Activated CD4-positive, alpha-beta T cell treated with anti-CD3 and anti-CD28 coated beads, Interleukin-2, Interleukin-4, amounts not matched to agents 100 ng/mL and 50 ng/mL, durations not matched to agents 16 hours and 8 hours (primary cell): ENCODE measurements at regions not wholly inside any gene's neighbourhood (a gene's known extent, or its start where the extent isn't known, plus 50 kb on each side); places are given as distances from the start of the nearest gene placed in this dataset.
"Not testable (repeated sequence)": the region's sequence is repeated elsewhere in the genome, so short reads cannot be mapped to it uniquely, and the experiment has no call there.

Source experiments
- DNase-seq: peaks from one replicate; pipeline ENCODE4 v3.0.0-alpha.2; 2020; ENCODE audit warnings: low spot score

GRCh38 chr18:10142056-10142455, 228.2 kb downstream of the VAPA start:
- DNase-seq: no peak

GRCh38 chr18:10142496-10143160, 228.8 kb downstream of the VAPA start:
- DNase-seq: no peak

GRCh38 chr18:10143596-10143995, 229.8 kb downstream of the VAPA start:
- DNase-seq: no peak

- DNase-seq: no peak
Observed at GRCh38 chr18:10145546-10145945, 231.7 kb downstream of the VAPA start.

- DNase-seq: no peak
Observed at GRCh38 chr18:10147226-10147625, 233.4 kb downstream of the VAPA start.

GRCh38 chr18:10147752-10148151, 233.9 kb downstream of the VAPA start:
- no peak for DNase-seq

- DNase-seq: no peak
Observed at GRCh38 chr18:10148189-10148929, 234.5 kb downstream of the VAPA start.

- DNase-seq: no peak
Observed at GRCh38 chr18:10149768-10150556, 236.1 kb downstream of the VAPA start.

GRCh38 chr18:10150576-10150975, 236.8 kb downstream of the VAPA start:
- DNase-seq: not testable (repeated sequence)

- no peak for DNase-seq
Observed at GRCh38 chr18:10152475-10152874, 238.7 kb downstream of the VAPA start.

- no peak for DNase-seq
Observed at GRCh38 chr18:10153924-10154752, 240.3 kb downstream of the VAPA start.

- no peak for DNase-seq
Observed at GRCh38 chr18:10157706-10158105, 243.9 kb downstream of the VAPA start.

- no peak for DNase-seq
Observed at GRCh38 chr18:10160251-10160650, 246.4 kb downstream of the VAPA start.

GRCh38 chr18:10161315-10161714, 247.5 kb downstream of the VAPA start:
- no peak for DNase-seq

- no peak for DNase-seq
Observed at GRCh38 chr18:10162340-10162739, 248.5 kb downstream of the VAPA start.

GRCh38 chr18:10164271-10165071, 250.7 kb downstream of the VAPA start:
- no peak for DNase-seq

- no peak for DNase-seq
Observed at GRCh38 chr18:10166164-10166807, 252.5 kb downstream of the VAPA start.

- no peak for DNase-seq
Observed at GRCh38 chr18:10167759-10168158, 253.9 kb downstream of the VAPA start.

GRCh38 chr18:10168477-10168876, 254.7 kb downstream of the VAPA start:
- DNase-seq: no peak

GRCh38 chr18:10169064-10169562, 255.3 kb downstream of the VAPA start:
- DNase-seq: no peak
